ENCODE measurements at regions not wholly inside any gene's neighbourhood (a gene's known extent, or its start where the extent isn't known, plus 50 kb on each side); places are given as distances from the start of the nearest gene placed in this dataset.

DNA sequence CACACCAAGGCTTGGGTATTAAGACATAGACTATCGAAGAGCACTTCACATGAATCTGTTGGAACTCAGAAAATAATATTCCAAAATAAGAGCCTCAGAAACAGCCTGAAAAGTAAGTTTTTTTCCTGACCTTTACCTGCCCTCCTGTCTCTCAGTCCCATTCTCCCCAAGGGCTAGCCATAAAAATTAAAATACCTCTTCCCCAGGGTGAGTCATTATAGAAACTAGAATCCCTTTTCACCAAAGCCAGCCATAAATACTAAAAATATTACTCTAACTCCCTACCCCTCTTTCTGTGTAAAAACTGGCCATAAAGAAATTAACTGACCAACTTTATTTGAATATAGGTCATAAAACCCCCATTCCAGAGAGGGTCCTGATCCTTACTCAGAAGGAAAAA lies 87.9 kb upstream of the TMEM106B start:
- no peak for TF ChIP-seq SUZ12 (IDR thresholded peaks at IDR 0.05)
- no peak for TF ChIP-seq FOXK2 (IDR thresholded peaks at IDR 0.05)
- TF ChIP-seq CTBP1 (IDR thresholded peaks at IDR 0.05; ENCODE audit: borderline replicate concordance): no peak
- TF ChIP-seq FOXM1 (IDR thresholded peaks at IDR 0.05; ENCODE audit: borderline replicate concordance): no peak
- no peak for TF ChIP-seq NFRKB (IDR thresholded peaks at IDR 0.05)
- TF ChIP-seq SP1 (IDR thresholded peaks at IDR 0.05): no peak
- no peak for TF ChIP-seq BHLHE40 (IDR thresholded peaks at IDR 0.05; ENCODE audit: borderline replicate concordance)
- TF ChIP-seq TARDBP (IDR thresholded peaks at IDR 0.05): no peak
- TF ChIP-seq, protein P1, sequence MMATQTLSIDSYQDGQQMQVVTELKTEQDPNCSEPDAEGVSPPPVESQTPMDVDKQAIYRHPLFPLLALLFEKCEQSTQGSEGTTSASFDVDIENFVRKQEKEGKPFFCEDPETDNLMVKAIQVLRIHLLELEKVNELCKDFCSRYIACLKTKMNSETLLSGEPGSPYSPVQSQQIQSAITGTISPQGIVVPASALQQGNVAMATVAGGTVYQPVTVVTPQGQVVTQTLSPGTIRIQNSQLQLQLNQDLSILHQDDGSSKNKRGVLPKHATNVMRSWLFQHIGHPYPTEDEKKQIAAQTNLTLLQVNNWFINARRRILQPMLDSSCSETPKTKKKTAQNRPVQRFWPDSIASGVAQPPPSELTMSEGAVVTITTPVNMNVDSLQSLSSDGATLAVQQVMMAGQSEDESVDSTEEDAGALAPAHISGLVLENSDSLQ (IDR thresholded peaks at IDR 0.05): no peak
- no peak for TF ChIP-seq FOXA1 (IDR thresholded peaks at IDR 0.05)
- TF ChIP-seq LEF1 (IDR thresholded peaks at IDR 0.05; ENCODE audit: borderline replicate concordance): no peak
- no peak for TF ChIP-seq ZNF384 (IDR thresholded peaks at IDR 0.05)

Measured in HEK293T (cell line).